ENCODE measurements at regions not wholly inside any gene's neighbourhood (a gene's known extent, or its start where the extent isn't known, plus 50 kb on each side); places are given as distances from the start of the nearest gene placed in this dataset.

GRCh38 chr20:57000441-57000968 lies 265.9 kb downstream of the BMP7 start:
- TF ChIP-seq CTCF (IDR thresholded peaks at IDR 0.05) (no peak), EZH2phosphoT487 (IDR thresholded peaks at IDR 0.05) (no peak)
